ENCODE measurements at regions not wholly inside any gene's neighbourhood (a gene's known extent, or its start where the extent isn't known, plus 50 kb on each side); places are given as distances from the start of the nearest gene placed in this dataset.
"Not testable (repeated sequence)": the region's sequence is repeated elsewhere in the genome, so short reads cannot be mapped to it uniquely, and the experiment has no call there.

- no peak for DNase-seq
- Mint-ChIP-seq H3K4me3 (no peak overlapping the region), H3K27ac (no peak overlapping the region), H3K36me3 (no peaks in the 10 kb centered on the region), H3K27me3 (no peaks in the 10 kb centered on the region), H3K4me1 (no peaks in the 10 kb centered on the region), H3K9me3 (peaks cover 2% of the 10 kb centered on the region)
- CTCF ChIA-PET, result no interaction called here
Observed at GRCh38 chr15:67928666-67929065, 88.8 kb upstream of the RNU6-1 start.

GRCh38 chr15:67930720-67931119 lies 90.9 kb upstream of the RNU6-1 start:
- H3K9me3 Mint-ChIP-seq, result no peaks in the 10 kb centered on the region
- no peaks in the 10 kb centered on the region for H3K4me1 Mint-ChIP-seq
- no peaks in the 10 kb centered on the region for H3K36me3 Mint-ChIP-seq
- no peak for DNase-seq
- no peak overlapping the region for H3K4me3 Mint-ChIP-seq
- H3K27me3 Mint-ChIP-seq, result no peaks in the 10 kb centered on the region
- H3K27ac Mint-ChIP-seq, result no peak overlapping the region
- CTCF ChIA-PET, result interaction anchor here (0.7 kb wide), 1 partner anchor 280 kb away, joined by 3 read pairs; no protein-coding TSS in a partner anchor

DNA sequence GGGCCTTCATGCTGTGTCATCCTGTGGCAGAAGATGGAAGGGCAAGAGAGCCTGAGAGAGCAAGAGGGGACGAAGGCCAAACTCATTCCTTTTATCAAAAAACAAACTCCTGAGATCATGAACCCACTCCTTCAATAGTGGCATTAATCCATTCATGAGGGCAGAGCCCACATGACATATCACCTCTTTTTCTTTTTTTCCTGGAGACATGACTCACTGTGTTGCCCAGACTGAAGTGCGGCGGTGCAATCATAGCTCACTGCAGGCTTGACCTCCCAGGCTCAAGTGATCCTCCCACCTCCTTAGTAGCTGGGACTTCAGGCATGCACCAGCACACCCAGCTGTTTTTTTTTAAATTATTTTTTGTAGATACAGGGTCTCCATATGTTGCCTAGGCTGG lies 92.0 kb upstream of the RNU6-1 start:
- Mint-ChIP-seq H3K36me3 (no peaks in the 10 kb centered on the region), H3K4me1 (no peaks in the 10 kb centered on the region), H3K4me3 (no peak overlapping the region), H3K27ac (no peak overlapping the region), H3K27me3 (no peaks in the 10 kb centered on the region), H3K9me3 (no peaks in the 10 kb centered on the region)
- CTCF ChIA-PET, result no interaction called here
- no peak for DNase-seq

DNA sequence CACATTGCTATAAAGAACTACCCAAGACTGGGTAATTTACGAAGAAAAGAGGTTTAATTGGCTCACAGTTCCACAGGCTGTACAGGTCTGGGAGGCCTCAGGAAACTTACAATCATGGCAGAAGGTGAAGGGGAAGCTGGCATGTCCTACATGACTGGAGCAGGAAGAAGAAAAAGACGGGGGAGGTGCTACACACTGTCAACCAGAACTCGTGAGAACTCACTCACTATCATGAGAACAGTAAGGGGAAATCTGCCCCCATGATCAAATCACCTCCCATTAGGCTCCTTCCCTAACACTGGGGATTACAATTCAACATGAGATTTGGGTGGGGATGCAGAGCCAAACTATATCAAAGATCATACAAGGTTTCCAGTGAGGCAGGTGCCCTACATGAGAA lies 94.3 kb upstream of the RNU6-1 start:
- DNase-seq, H3K36me3 Mint-ChIP-seq, H3K9me3 Mint-ChIP-seq, H3K27ac Mint-ChIP-seq, CTCF ChIA-PET, H3K27me3 Mint-ChIP-seq, H3K4me1 Mint-ChIP-seq, H3K4me3 Mint-ChIP-seq: not testable (repeated sequence)

GRCh38 chr15:67935244-67935643 lies 95.4 kb upstream of the RNU6-1 start:
- DNase-seq, result no peak

GRCh38 chr15:67936258-67936657 lies 96.4 kb upstream of the RNU6-1 start:
- Mint-ChIP-seq H3K9me3 (no peaks in the 10 kb centered on the region), H3K27me3 (peaks cover under 1% of the 10 kb centered on the region)
- CTCF ChIA-PET, result interaction anchor here (0.7 kb wide), 1 partner anchor 24 kb away, joined by 3 read pairs; no protein-coding TSS in a partner anchor

More at GRCh38 chr15:67935244-67935643, 95.4 kb upstream of the RNU6-1 start:
- no peaks in the 10 kb centered on the region for H3K27me3 Mint-ChIP-seq
- H3K36me3 Mint-ChIP-seq, result no peaks in the 10 kb centered on the region
- CTCF ChIA-PET, result no interaction called here
- no peak overlapping the region for H3K27ac Mint-ChIP-seq
- H3K9me3 Mint-ChIP-seq, result no peaks in the 10 kb centered on the region
- no peaks in the 10 kb centered on the region for H3K4me1 Mint-ChIP-seq
- H3K4me3 Mint-ChIP-seq, result no peak overlapping the region

DNA sequence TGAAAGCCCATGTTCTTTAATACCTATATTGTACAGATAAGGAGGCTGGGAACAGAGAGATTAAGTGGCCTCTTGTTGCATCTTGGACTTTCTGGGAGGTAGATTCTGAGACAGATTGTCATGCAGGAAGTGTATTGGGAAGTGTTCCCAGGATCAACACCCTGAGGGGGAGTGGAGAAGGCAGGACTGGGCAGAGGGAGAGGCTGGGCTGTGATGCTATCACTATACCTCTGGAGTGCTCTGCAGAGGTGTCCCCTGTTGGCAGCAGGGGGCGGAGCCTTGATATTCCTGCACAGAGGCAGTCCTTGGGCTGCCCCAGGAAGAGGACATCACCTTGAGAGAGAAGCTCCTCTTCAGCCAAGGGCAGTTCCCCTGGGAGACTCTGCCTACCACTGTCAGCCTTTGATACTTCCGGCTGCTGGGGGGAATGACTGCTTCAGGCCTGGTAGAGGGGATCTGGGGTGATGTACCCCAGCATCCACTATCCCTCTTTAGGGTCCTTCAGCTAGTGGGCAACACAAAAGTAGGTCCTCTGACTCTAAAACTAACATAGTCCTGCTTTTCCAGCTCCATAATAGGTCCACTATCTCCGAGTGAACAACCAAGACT lies 97.4 kb upstream of the RNU6-1 start:
- Mint-ChIP-seq H3K27me3 (peaks cover 5% of the 10 kb centered on the region), H3K9me3 (no peaks in the 10 kb centered on the region), H3K4me1 (no peaks in the 10 kb centered on the region), H3K4me3 (no peak overlapping the region), H3K36me3 (no peaks in the 10 kb centered on the region), H3K27ac (no peak overlapping the region)
- no peak for DNase-seq
- CTCF ChIA-PET, result interaction anchor here (0.6 kb wide), 1 partner anchor 130 kb away, joined by 3 read pairs; no protein-coding TSS in a partner anchor

More at GRCh38 chr15:67936258-67936657, 96.4 kb upstream of the RNU6-1 start:
- DNase-seq, result no peak
- H3K4me1 Mint-ChIP-seq, result no peaks in the 10 kb centered on the region
- H3K27ac Mint-ChIP-seq, result no peak overlapping the region
- no peak overlapping the region for H3K4me3 Mint-ChIP-seq
- H3K36me3 Mint-ChIP-seq, result no peaks in the 10 kb centered on the region

GRCh38 chr15:67939179-67939578 lies 99.3 kb upstream of the RNU6-1 start:
- H3K9me3 Mint-ChIP-seq, H3K27me3 Mint-ChIP-seq, CTCF ChIA-PET, H3K4me3 Mint-ChIP-seq, DNase-seq, H3K36me3 Mint-ChIP-seq, H3K27ac Mint-ChIP-seq, H3K4me1 Mint-ChIP-seq: not testable (repeated sequence)

DNA sequence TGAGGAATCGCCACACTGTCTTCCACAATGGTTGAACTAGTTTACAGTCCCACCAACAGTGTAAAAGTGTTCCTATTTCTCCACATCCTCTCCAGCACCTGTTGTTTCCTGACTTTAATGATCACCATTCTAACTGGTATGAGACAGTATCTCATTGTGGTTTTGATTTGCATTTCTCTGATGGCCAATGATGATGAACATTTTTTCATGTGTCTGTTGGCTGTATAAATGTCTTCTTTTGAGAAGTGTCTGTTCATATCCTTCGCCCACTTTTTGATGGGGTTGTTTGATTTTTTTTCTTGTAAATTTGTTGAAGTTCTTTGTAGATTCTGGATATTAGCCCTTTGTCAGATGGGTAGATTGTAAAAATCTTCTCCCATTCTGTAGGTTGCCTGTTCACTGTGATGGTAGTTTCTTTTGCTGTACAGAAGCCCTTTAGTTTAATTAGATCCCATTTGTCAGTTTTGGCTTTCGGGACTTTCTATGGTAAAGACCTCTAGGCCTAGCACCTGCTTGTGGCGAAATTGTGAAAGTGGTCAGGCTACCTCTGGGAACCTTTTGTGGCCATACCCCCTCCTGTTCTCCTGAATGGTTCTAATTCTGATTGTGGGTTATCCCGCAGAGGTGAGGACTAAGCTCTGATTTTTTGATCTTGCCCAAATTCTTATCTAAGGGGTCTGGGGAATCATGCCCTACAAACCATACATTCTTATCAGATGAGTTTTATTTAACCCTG lies 99.9 kb upstream of the RNU6-1 start:
- H3K27me3 Mint-ChIP-seq, DNase-seq, H3K4me3 Mint-ChIP-seq, H3K36me3 Mint-ChIP-seq, H3K9me3 Mint-ChIP-seq, H3K27ac Mint-ChIP-seq, H3K4me1 Mint-ChIP-seq, CTCF ChIA-PET: not testable (repeated sequence)

DNA sequence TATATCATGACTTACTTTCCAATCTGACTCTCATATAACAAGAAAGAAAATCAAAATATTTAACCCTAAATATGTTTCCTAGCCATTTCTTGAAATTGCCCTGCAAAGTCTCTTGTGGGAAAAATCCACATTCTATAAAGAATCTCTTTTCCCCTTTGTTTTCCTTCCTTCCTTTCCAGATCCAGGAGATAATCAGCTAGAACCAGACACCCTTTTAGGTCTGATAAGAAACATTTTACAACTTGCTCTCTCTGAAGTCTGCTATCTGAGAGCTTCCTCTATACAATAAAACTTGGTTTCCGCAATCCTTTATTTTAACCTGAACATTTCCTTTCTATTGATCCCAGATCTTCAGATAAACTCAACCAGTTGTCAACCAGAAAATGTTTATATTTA lies 100.5 kb upstream of the RNU6-1 start:
- Mint-ChIP-seq H3K27me3 (peaks cover 5% of the 10 kb centered on the region), H3K4me3 (no peak overlapping the region), H3K36me3 (no peaks in the 10 kb centered on the region), H3K27ac (no peak overlapping the region), H3K9me3 (no peaks in the 10 kb centered on the region), H3K4me1 (no peaks in the 10 kb centered on the region)
- CTCF ChIA-PET, result no interaction called here
- DNase-seq, result no peak

DNA sequence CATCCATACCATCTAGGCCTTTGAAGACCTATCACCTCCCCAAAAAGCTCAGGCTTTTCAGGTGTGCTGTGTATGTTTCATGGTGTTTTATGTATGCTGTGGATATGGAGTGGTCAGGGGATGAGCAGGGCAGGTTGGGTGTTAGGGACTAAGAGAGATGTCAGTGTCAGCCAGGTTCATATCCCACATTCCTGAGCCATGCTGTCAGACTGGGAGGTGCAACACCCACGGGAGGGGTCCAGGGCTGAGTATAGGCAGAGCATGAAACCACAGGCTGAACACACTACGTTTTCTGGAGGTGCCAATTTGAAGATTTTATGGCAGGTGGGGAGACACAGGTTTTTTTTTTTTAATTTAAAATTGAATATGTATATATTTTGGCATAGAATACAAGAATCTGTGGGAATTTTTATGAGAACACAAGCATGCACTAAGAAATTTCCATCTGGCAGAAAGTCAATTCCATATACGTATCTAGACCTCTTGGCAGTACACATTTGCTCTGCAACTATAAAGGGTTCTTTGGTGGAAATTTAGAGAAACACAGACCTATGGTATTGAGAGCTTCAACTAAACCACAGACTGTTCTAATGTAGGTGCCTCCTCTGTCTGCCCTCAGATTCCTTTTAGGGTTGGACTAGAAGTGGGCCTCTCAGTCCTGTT lies 101.9 kb upstream of the RNU6-1 start:
- Mint-ChIP-seq H3K27ac (no peak overlapping the region), H3K36me3 (no peaks in the 10 kb centered on the region)
- CTCF ChIA-PET, result no interaction called here

DNA sequence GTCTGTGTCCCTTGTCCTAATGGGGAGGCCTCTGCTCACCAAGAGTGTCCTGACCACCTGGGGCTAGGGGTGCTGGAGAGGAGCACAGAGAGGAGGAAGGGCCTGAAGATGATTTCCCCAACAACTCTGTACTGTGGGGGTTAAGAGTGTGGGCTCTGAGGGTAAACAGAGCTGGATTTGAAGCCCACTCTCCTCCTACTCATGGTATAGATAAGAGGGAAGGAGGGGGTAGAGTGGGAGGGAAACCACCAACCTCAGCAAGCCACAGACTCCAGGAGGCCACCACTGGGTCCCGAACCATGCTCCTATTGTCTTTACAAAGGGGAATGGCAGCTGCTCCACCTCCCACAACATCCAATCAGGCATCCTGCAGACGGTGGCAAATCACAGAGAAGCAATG lies 103.6 kb upstream of the RNU6-1 start:
- no peak for DNase-seq
- H3K36me3 Mint-ChIP-seq, result no peaks in the 10 kb centered on the region
- H3K4me1 Mint-ChIP-seq, result peaks cover 11% of the 10 kb centered on the region
- CTCF ChIA-PET, result no interaction called here
- H3K4me3 Mint-ChIP-seq, result no peak overlapping the region
- peaks cover 4% of the 10 kb centered on the region for H3K9me3 Mint-ChIP-seq
- H3K27me3 Mint-ChIP-seq, result peaks cover 5% of the 10 kb centered on the region
- no peak overlapping the region for H3K27ac Mint-ChIP-seq

More for the DNA sequence above, 101.9 kb upstream of the RNU6-1 start:
- H3K9me3 Mint-ChIP-seq, result no peaks in the 10 kb centered on the region
- H3K27me3 Mint-ChIP-seq, result peaks cover 5% of the 10 kb centered on the region
- no peak for DNase-seq
- H3K4me3 Mint-ChIP-seq, result no peak overlapping the region
- peaks cover 9% of the 10 kb centered on the region for H3K4me1 Mint-ChIP-seq

- peaks cover 4% of the 10 kb centered on the region for H3K9me3 Mint-ChIP-seq
- H3K4me1 Mint-ChIP-seq, result peaks cover 11% of the 10 kb centered on the region
- CTCF ChIA-PET, result no interaction called here
- H3K27me3 Mint-ChIP-seq, result peaks cover 5% of the 10 kb centered on the region
- H3K36me3 Mint-ChIP-seq, result no peaks in the 10 kb centered on the region
- no peak overlapping the region for H3K27ac Mint-ChIP-seq
- DNase-seq, result no peak
- H3K4me3 Mint-ChIP-seq, result no peak overlapping the region
Observed at GRCh38 chr15:67944010-67944641, 104.3 kb upstream of the RNU6-1 start.

DNA sequence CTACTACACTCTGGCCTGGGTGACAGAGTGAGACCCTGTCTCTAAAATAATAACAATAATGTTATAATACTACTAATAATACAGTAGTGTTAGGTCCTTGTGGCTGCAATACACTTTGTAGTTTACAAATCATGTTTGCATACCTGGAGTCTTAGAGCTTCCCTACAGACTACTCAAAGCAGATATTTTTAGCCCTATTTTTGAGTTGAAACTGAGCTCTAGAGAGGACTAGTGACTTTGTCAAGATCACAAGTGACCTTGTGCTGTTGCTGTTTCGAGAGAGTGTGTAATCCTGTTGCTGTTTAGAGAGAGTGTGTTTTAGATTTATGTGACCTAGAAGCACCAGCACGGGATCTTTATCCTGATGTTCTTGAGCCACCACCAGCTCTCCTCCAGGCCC lies 105.3 kb upstream of the RNU6-1 start:
- H3K27ac Mint-ChIP-seq, result no peak overlapping the region
- H3K36me3 Mint-ChIP-seq, result no peaks in the 10 kb centered on the region
- H3K27me3 Mint-ChIP-seq, result peaks cover 5% of the 10 kb centered on the region
- H3K4me1 Mint-ChIP-seq, result peaks cover 11% of the 10 kb centered on the region
- CTCF ChIA-PET, result no interaction called here
- H3K9me3 Mint-ChIP-seq, result peaks cover 4% of the 10 kb centered on the region
- DNase-seq, result no peak
- no peak overlapping the region for H3K4me3 Mint-ChIP-seq

Data from activated naive CD4-positive, alpha-beta T cell treated with anti-CD3 and anti-CD28 coated beads, Interleukin-2, amount 10 ng/mL, durations not matched to agents 7 days and 5 days (primary cell).